Cardiac fibroblast (primary cell): ENCODE measurements at regions not wholly inside any gene's neighbourhood (a gene's known extent, or its start where the extent isn't known, plus 50 kb on each side); places are given as distances from the start of the nearest gene placed in this dataset.
A peak's percentile ranks its signal among the peaks of the same experiment; 100 is the strongest.

Experiments used
- DNase-seq, 2 donors: peaks; one replicate each; pipeline versions ENCODE4 v3.0.0 to v3.0.0-alpha.2; 2010; ENCODE audit warnings: low read depth in 2 of 2
- H3K4me3 ChIP-seq, 2 donors: replicated peaks in 1 of 2; 1 replicate in 1 of 2; 2 replicates in 1 of 2; pipeline ENCODE4 v1.5.1; 2011; ENCODE audit warnings: low read depth in 2 of 2, low read length in 2 of 2, mild to moderate bottlenecking in 2 of 2, moderate library complexity in 1 of 2
- CTCF ChIP-seq: IDR thresholded peaks from one replicate; pipeline ENCODE4 v1.5.1; 2011; ENCODE audit warnings: low read depth, mild to moderate bottlenecking, low read length, inconsistent platforms

- no peak for DNase-seq
These were observed 130.3 kb upstream of the MTAP start for GRCh38 chr9:21672140-21672539.

GRCh38 chr9:21672761-21673160, 129.7 kb upstream of the MTAP start:
- DNase-seq = no peak
- no peak overlapping the region for H3K4me3 ChIP-seq
- no peak for TF ChIP-seq CTCF

More at GRCh38 chr9:21672140-21672539, 130.3 kb upstream of the MTAP start:
- no peak for TF ChIP-seq CTCF
- H3K4me3 ChIP-seq = no peak overlapping the region

- TF ChIP-seq CTCF = no peak
- peak in 1 of 2 donors; percentile 65 for DNase-seq
- H3K4me3 ChIP-seq = no peak overlapping the region
These were observed 127.5 kb upstream of the MTAP start for GRCh38 chr9:21674894-21675293.

GRCh38 chr9:21677387-21677786, 125.0 kb upstream of the MTAP start:
- DNase-seq = no peak
- no peak for TF ChIP-seq CTCF
- H3K4me3 ChIP-seq = no peak overlapping the region

GRCh38 chr9:21677834-21678233, 124.6 kb upstream of the MTAP start:
- DNase-seq = peak; percentile 58 to 89
- no peak for TF ChIP-seq CTCF
- H3K4me3 ChIP-seq = no peak overlapping the region

- no peak for TF ChIP-seq CTCF
- peak; percentile 62 to 77 for DNase-seq
- H3K4me3 ChIP-seq = no peak overlapping the region
These were observed 123.0 kb upstream of the MTAP start for GRCh38 chr9:21679432-21679831.

- DNase-seq = no peak
- TF ChIP-seq CTCF = no peak
- H3K4me3 ChIP-seq = no peak overlapping the region
These were observed 121.8 kb upstream of the MTAP start for GRCh38 chr9:21680590-21680989.
